ENCODE measurements at regions not wholly inside any gene's neighbourhood (a gene's known extent, or its start where the extent isn't known, plus 50 kb on each side); places are given as distances from the start of the nearest gene placed in this dataset.
"Not testable (repeated sequence)": the region's sequence is repeated elsewhere in the genome, so short reads cannot be mapped to it uniquely, and the experiment has no call there.

DNA sequence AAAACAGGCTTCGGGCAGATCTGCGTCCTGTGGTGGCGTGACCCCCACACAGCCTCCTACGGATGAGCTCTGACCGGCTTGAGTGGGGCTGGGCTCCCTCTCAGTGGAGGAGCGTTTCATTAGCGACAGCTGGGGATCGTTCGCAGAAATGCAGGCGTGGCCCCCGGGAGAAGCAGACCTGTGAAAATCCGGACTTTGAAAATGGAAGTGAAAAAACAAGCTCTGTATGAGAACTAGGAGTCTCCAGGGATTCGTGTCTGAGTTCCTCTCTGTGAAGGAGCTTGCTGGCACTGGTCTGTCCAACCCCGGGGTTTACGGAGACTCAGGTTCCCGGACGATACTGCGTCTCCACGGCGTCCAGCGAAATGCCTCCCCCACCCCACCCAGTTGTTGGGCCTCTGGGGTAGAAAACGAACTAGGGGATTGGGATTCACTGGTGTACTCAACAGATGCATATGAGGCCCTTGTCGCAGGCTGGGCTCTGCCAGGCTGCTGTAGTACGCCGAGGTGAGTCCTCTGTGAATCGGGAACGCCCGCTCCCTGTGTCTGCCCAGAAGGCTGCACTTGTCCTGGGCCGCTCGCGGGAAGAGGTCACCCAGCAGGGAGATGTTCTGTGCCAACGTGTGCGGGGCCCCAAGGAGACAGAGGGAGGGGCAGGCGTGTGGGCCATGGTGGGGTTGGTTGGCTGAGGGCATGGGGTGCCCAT lies 119.7 kb upstream of the ZNF469 start:
- Histone ChIP-seq H3K27ac (peak overlapping the region in 6 of 10 donors; percentile 6 to 56 (median 47)), H3K27me3 (peaks cover 0 to 26% (median 12%) of the 10 kb centered on the region in 7 donors), H3K4me1 (peaks cover 4 to 53% (median 20%) of the 10 kb centered on the region in 9 donors)
- TF ChIP-seq, protein P1, sequence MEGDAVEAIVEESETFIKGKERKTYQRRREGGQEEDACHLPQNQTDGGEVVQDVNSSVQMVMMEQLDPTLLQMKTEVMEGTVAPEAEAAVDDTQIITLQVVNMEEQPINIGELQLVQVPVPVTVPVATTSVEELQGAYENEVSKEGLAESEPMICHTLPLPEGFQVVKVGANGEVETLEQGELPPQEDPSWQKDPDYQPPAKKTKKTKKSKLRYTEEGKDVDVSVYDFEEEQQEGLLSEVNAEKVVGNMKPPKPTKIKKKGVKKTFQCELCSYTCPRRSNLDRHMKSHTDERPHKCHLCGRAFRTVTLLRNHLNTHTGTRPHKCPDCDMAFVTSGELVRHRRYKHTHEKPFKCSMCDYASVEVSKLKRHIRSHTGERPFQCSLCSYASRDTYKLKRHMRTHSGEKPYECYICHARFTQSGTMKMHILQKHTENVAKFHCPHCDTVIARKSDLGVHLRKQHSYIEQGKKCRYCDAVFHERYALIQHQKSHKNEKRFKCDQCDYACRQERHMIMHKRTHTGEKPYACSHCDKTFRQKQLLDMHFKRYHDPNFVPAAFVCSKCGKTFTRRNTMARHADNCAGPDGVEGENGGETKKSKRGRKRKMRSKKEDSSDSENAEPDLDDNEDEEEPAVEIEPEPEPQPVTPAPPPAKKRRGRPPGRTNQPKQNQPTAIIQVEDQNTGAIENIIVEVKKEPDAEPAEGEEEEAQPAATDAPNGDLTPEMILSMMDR (IDR thresholded peaks at IDR 0.05): peak in 2 of 9 donors; percentile 15 to 22
- H3K4me3 ChIP-seq; intact Hi-C loops (cut with DNase I); H3K9me3 ChIP-seq; H3K36me3 ChIP-seq: not testable (repeated sequence)
- WGBS, 2 donors: 61% methylated on average over 33 to 34 of the region's 34 CpGs
- ATAC-seq (peak in 4 of 8 donors; percentile 17 to 29 (median 26)), DNase-seq (peak; percentile 55 to 56)

DNA sequence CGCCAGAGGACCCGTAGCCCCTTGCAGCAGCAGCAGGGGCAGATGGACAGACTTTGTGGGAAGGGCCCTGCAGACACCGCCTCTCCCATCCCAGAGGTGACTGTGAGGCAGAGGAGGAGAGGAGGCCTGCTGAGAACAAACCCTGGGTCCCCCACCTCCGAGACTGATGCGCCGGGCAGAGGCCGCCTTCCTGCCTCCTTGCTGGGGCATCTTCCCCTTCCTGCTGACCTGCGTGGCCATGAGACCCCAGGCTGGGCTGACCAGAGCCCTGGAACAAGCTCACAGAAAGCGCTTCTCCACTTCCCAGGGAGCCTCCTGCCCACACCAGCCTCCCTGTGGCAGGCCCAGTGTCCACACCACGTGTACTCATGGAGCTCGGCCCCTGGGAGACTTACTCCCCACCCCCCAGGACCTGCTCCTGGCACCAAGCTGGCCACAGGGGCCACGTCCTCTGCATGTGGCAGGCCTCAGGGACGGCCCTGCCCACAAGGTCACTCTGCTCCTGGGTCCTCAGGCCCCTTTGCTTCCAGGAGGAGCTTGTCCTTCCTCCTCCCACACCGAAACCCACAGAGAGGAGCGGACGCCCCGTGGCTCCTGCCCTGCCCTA lies 119.0 kb upstream of the ZNF469 start:
- intact Hi-C loops (cut with DNase I); DNase-seq; H3K4me3 ChIP-seq; H3K9me3 ChIP-seq; H3K36me3 ChIP-seq; ATAC-seq: not testable (repeated sequence)
- Histone ChIP-seq H3K4me1 (peaks cover 4 to 53% (median 20%) of the 10 kb centered on the region in 9 donors), H3K27me3 (peaks cover 0 to 21% (median 11%) of the 10 kb centered on the region in 7 donors), H3K27ac (peak overlapping the region in 1 of 10 donors; percentile 56)
- WGBS, 2 donors: 89 to 92% methylated on average over 11 to 13 of the region's 17 CpGs

DNA sequence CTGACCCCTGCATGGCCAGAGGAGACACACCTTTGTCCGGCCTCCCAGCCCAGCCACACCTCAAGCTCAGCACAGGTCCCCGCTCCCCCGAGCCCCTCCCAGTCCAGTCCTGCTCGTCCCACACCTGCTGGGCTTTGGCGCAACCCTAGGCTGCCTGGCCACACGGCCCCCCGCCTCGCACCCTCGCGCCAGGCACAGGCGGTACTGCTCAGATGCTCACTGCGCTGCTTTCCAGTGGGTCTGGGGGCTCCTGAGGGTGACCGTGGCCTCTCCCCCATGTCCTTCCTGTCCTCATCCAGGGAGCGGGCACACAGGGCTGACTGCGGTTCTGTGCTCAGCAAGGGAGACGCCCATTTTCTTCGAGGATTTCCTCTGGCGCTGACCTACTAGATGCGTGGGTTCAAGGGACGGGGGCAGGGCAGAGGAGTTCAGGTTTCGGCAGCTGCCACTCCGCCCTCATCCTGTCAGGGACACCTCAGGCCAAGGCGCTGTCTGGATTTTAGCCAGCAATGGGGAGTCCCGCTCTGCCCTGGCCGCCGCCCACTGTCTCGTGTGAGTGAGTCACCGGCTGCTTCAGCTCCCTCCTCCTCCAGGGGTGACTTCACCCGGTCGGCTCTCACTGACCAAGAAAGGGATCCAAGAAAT lies 118.0 kb upstream of the ZNF469 start:
- TF ChIP-seq, protein P1 (IDR thresholded peaks at IDR 0.05): no peak
- DNase-seq: peak; percentile 87 to 93
- Histone ChIP-seq H3K9me3 (no peaks in the 10 kb centered on the region), H3K4me3 (peak overlapping the region in 2 of 10 donors; percentile 20 to 22), H3K27me3 (peaks cover 0 to 13% (median 3%) of the 10 kb centered on the region in 7 donors), H3K36me3 (no peaks in the 10 kb centered on the region), H3K4me1 (peaks cover 4 to 53% (median 20%) of the 10 kb centered on the region in 9 donors), H3K27ac (peak overlapping the region in 5 of 10 donors; percentile 32 to 61 (median 35))
- 29 to 45% methylated on average over 25 to 30 of the region's 30 CpGs for WGBS, 2 donors
- ATAC-seq: peak; percentile 87 to 93 (median 91)
- intact Hi-C loops (cut with DNase I): no loop called here

DNA sequence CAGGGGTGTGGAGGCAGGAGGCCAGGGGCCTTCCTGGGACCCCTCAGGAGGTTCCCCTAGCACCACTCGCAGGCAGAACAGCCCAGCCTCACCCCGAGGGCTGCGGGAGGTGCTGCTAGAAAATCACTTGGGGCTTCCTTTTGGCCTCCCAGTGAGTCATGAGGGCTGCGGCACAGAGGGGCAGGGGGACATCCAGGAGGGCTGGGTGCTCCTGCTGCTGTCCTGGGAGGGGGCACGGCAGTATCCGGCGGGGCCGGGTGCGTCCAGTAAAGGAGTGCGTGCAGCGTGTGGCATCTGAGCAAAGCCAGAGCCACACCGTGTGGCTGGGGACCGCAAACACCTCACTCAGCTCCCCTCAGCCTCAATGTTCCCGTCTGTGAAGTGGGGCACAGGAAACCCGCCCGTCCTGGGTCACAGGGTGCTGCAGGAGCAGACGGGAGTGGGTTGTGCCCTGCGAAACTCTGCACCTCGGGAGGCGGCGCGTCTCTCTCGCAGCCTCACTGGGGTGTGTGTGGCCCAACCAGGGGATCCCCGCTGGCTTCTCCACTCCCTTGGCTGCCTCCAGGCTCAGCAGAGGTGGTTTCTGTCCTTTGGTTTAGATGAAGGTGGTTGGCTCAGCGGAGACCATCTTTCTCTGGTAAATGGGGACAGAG lies 117.3 kb upstream of the ZNF469 start:
- intact Hi-C loops (cut with DNase I); H3K9me3 ChIP-seq; H3K27me3 ChIP-seq; H3K36me3 ChIP-seq; DNase-seq: not testable (repeated sequence)
- peak in 3 of 8 donors; percentile 3 to 5 (median 3) for ATAC-seq
- Histone ChIP-seq H3K4me3 (peak overlapping the region in 1 of 10 donors; percentile 20), H3K4me1 (peaks cover 4 to 53% (median 20%) of the 10 kb centered on the region in 9 donors), H3K27ac (peak overlapping the region in 3 of 10 donors; percentile 30 to 34 (median 32))
- WGBS, 2 donors: 73 to 86% methylated on average over 21 to 22 of the region's 25 CpGs

DNA sequence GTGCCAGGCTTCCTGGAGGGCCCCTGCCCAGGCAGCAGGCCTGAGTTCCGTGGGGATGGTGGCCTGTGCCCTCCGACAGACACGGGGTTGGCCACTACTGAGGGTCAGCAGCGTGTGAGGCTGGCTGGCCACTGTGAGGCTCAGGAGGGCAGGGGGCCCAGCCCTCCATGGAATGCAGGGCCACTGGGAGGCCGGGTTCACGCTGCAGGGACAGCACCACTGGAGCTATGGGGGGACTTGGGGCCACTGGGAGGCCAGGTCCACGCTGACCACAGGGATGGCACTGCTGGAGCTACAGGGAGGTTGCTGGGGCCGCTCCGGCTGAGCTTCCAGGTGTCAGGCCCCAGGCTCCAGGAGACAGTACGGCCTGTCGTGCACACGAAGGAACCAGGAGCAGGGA lies 116.7 kb upstream of the ZNF469 start:
- H3K9me3 ChIP-seq; H3K4me3 ChIP-seq; DNase-seq; intact Hi-C loops (cut with DNase I); H3K27me3 ChIP-seq; H3K36me3 ChIP-seq; ATAC-seq: not testable (repeated sequence)
- peak overlapping the region in 2 of 10 donors; percentile 39 to 48 for H3K27ac ChIP-seq
- 95 to 97% methylated on average over 7 to 12 of the region's 12 CpGs for WGBS, 2 donors
- peaks cover 4 to 53% (median 20%) of the 10 kb centered on the region in 9 donors for H3K4me1 ChIP-seq

DNA sequence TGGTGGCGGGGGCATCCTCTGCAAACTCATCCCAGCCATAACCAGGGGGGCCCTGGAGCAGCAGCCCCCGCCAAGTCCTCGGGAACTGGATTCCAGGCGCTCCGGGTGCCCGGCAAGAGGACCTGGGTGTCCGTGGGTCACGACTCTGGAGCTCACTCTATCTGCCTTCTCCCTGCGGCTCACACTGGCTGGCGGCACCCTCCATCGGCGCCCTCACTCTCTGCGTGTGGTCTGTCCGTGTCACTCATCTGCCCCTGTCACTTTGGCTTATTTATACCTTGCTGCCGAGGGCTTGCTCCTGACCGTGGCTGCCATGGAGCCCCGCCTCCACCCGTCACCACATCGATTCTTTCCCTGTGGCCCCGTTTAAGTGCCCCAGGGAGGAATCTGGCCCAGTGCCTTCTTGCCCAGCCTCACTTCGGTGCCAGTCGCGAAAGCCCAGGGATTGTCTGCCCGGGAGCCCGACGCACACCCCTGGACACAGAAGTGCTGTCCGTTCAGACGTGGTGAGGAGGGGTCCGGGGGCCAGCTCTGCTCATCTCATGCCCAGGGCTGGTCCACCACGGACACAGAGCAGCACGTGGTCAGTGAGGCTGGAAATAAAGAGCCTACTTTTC lies 115.7 kb upstream of the ZNF469 start:
- Histone ChIP-seq H3K4me1 (peaks cover 4 to 48% (median 20%) of the 10 kb centered on the region in 9 donors), H3K27ac (peak overlapping the region in 3 of 10 donors; percentile 25 to 64 (median 30)), H3K4me3 (peak overlapping the region in 2 of 10 donors; percentile 8 to 11)
- H3K27me3 ChIP-seq; intact Hi-C loops (cut with DNase I); H3K36me3 ChIP-seq; H3K9me3 ChIP-seq: not testable (repeated sequence)
- 58 to 64% methylated on average over 30 to 31 of the region's 31 CpGs for WGBS, 2 donors
- ATAC-seq (peak in 3 of 8 donors; percentile 7 to 32 (median 17)), DNase-seq (peak in 1 of 2 donors; percentile 40)

DNA sequence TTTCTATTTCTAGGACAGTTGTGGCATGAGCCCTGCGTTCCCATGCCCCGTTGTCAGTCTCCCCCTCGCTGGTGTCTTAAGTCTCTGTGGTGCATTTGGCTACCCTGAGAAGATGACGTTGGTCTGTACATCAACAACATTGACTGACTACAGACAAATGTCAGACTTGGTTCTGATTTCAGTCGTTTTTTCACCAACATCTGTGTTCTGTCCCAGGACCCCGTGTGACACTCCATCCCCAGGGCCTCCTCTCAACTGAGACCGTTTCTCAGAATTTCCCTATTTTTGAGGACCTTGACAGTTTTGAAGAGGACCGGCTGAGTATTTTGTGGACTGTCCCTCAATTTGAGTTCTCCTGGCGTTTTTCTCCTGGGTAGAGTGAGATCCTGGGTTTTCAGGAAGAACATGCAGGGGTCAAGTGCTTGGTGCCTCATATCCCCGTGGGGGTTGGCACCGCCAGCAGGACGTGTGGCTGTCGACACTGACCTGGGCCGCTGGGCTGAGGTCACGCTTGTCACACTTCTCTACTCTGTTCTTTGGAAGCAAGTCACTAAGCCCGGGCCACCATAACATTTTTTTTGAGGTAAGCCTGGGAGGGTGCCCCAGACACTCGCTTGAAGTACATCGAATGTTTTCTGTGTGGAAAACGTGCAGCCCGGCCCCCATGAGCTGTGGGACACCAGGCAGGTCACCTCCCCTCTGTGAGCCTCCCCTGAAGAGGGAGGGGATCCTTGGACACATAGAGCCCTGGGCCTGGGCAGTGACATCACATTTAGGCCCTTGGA lies 114.4 kb upstream of the ZNF469 start:
- H3K9me3 ChIP-seq; H3K36me3 ChIP-seq; H3K27me3 ChIP-seq; intact Hi-C loops (cut with DNase I); DNase-seq; H3K4me3 ChIP-seq: not testable (repeated sequence)
- H3K27ac ChIP-seq: peak overlapping the region in 2 of 10 donors; percentile 22 to 28
- H3K4me1 ChIP-seq: peaks cover 4 to 37% (median 20%) of the 10 kb centered on the region in 9 donors
- ATAC-seq: peak in 2 of 8 donors; percentile 7 to 13
- WGBS, 2 donors: 74 to 79% methylated on average over 20 of the region's 20 CpGs
